ENCODE measurements at regions not wholly inside any gene's neighbourhood (a gene's known extent, or its start where the extent isn't known, plus 50 kb on each side); places are given as distances from the start of the nearest gene placed in this dataset.

GRCh38 chr9:11735391-11735790 lies 957.8 kb upstream of the TYRP1 start:
- ChIA-PET POLR2A (no interaction called here), CTCF (no interaction called here)
- TF ChIP-seq TARDBP (IDR thresholded peaks at IDR 0.05) (no peak), BHLHE40 (IDR thresholded peaks at IDR 0.05; ENCODE audit: borderline replicate concordance) (no peak)
- no peak for DNase-seq (ENCODE audit: extremely low spot score)

GRCh38 chr9:11742471-11742870 lies 950.7 kb upstream of the TYRP1 start:
- TF ChIP-seq ELF4 (IDR thresholded peaks at IDR 0.05) (no peak), FOXK2 (IDR thresholded peaks at IDR 0.05) (no peak), SUZ12 (IDR thresholded peaks at IDR 0.05) (no peak), TARDBP (IDR thresholded peaks at IDR 0.05) (no peak), PKNOX1 (IDR thresholded peaks at IDR 0.05) (no peak), BHLHE40 (IDR thresholded peaks at IDR 0.05; ENCODE audit: borderline replicate concordance) (no peak), LEF1 (IDR thresholded peaks at IDR 0.05; ENCODE audit: borderline replicate concordance) (no peak), NFRKB (IDR thresholded peaks at IDR 0.05) (no peak)
- ChIA-PET POLR2A (no interaction called here), CTCF (no interaction called here)
- DNase-seq (ENCODE audit: extremely low spot score): no peak

GRCh38 chr9:11743356-11743755 lies 949.8 kb upstream of the TYRP1 start:
- CTCF ChIA-PET: no interaction called here
- TF ChIP-seq ARNT (IDR thresholded peaks at IDR 0.05) (no peak), ZNF384 (IDR thresholded peaks at IDR 0.05) (no peak), LEF1 (IDR thresholded peaks at IDR 0.05; ENCODE audit: borderline replicate concordance) (no peak), BHLHE40 (IDR thresholded peaks at IDR 0.05; ENCODE audit: borderline replicate concordance) (no peak), SP1 (IDR thresholded peaks at IDR 0.05) (no peak), FOXM1 (IDR thresholded peaks at IDR 0.05; ENCODE audit: borderline replicate concordance) (no peak), L3MBTL2 (conservative IDR thresholded peaks at IDR 0.05) (no peak), SUZ12 (IDR thresholded peaks at IDR 0.05) (no peak), PKNOX1 (IDR thresholded peaks at IDR 0.05) (no peak), HDGF (IDR thresholded peaks at IDR 0.05; ENCODE audit: borderline replicate concordance) (no peak), ELF4 (IDR thresholded peaks at IDR 0.05) (no peak), CTBP1 (IDR thresholded peaks at IDR 0.05; ENCODE audit: borderline replicate concordance) (no peak), TARDBP (IDR thresholded peaks at IDR 0.05) (no peak)
- no peak for DNase-seq (ENCODE audit: extremely low spot score)
- POLR2A ChIA-PET: no interaction called here

- ChIA-PET CTCF (no interaction called here), POLR2A (no interaction called here)
Observed at GRCh38 chr9:11749396-11749795, 943.8 kb upstream of the TYRP1 start.

GRCh38 chr9:11755951-11756350 lies 937.2 kb upstream of the TYRP1 start:
- no peak for TF ChIP-seq PKNOX1 (IDR thresholded peaks at IDR 0.05)
- no peak for TF ChIP-seq SUZ12 (IDR thresholded peaks at IDR 0.05)
- TF ChIP-seq HDGF (IDR thresholded peaks at IDR 0.05; ENCODE audit: borderline replicate concordance): no peak
- TF ChIP-seq ELF4 (IDR thresholded peaks at IDR 0.05): no peak
- no peak for TF ChIP-seq L3MBTL2 (conservative IDR thresholded peaks at IDR 0.05)
- TF ChIP-seq ARNT (IDR thresholded peaks at IDR 0.05): no peak
- ChIA-PET CTCF (no interaction called here), POLR2A (no interaction called here)
- no peak for DNase-seq (ENCODE audit: extremely low spot score)

More at GRCh38 chr9:11749396-11749795, 943.8 kb upstream of the TYRP1 start:
- TF ChIP-seq NFRKB (IDR thresholded peaks at IDR 0.05) (no peak), ZNF384 (IDR thresholded peaks at IDR 0.05) (no peak), PKNOX1 (IDR thresholded peaks at IDR 0.05) (no peak), ARNT (IDR thresholded peaks at IDR 0.05) (no peak), FOXM1 (IDR thresholded peaks at IDR 0.05; ENCODE audit: borderline replicate concordance) (no peak), L3MBTL2 (conservative IDR thresholded peaks at IDR 0.05) (no peak), ELF4 (IDR thresholded peaks at IDR 0.05) (no peak), LEF1 (IDR thresholded peaks at IDR 0.05; ENCODE audit: borderline replicate concordance) (no peak), FOXA1 (IDR thresholded peaks at IDR 0.05) (no peak), HDGF (IDR thresholded peaks at IDR 0.05; ENCODE audit: borderline replicate concordance) (no peak), SP1 (IDR thresholded peaks at IDR 0.05) (no peak), FOXK2 (IDR thresholded peaks at IDR 0.05) (no peak), TARDBP (IDR thresholded peaks at IDR 0.05) (no peak), CTBP1 (IDR thresholded peaks at IDR 0.05; ENCODE audit: borderline replicate concordance) (no peak), BHLHE40 (IDR thresholded peaks at IDR 0.05; ENCODE audit: borderline replicate concordance) (no peak)
- no peak for DNase-seq (ENCODE audit: extremely low spot score)

- POLR2A ChIA-PET: no interaction called here
- DNase-seq (ENCODE audit: extremely low spot score): no peak
- no peak for TF ChIP-seq LEF1 (IDR thresholded peaks at IDR 0.05; ENCODE audit: borderline replicate concordance)
- no peak for TF ChIP-seq FOXM1 (IDR thresholded peaks at IDR 0.05; ENCODE audit: borderline replicate concordance)
- TF ChIP-seq PKNOX1 (IDR thresholded peaks at IDR 0.05): no peak
- no peak for TF ChIP-seq FOXK2 (IDR thresholded peaks at IDR 0.05)
- no peak for TF ChIP-seq ELF4 (IDR thresholded peaks at IDR 0.05)
- no peak for TF ChIP-seq HDGF (IDR thresholded peaks at IDR 0.05; ENCODE audit: borderline replicate concordance)
- no peak for TF ChIP-seq NFRKB (IDR thresholded peaks at IDR 0.05)
- TF ChIP-seq CTBP1 (IDR thresholded peaks at IDR 0.05; ENCODE audit: borderline replicate concordance): no peak
- no peak for TF ChIP-seq ZNF384 (IDR thresholded peaks at IDR 0.05)
- TF ChIP-seq FOXA1 (IDR thresholded peaks at IDR 0.05): no peak
- no peak for TF ChIP-seq TARDBP (IDR thresholded peaks at IDR 0.05)
- TF ChIP-seq BHLHE40 (IDR thresholded peaks at IDR 0.05; ENCODE audit: borderline replicate concordance): no peak
- no peak for TF ChIP-seq SUZ12 (IDR thresholded peaks at IDR 0.05)
- TF ChIP-seq L3MBTL2 (conservative IDR thresholded peaks at IDR 0.05): no peak
- no peak for TF ChIP-seq ARNT (IDR thresholded peaks at IDR 0.05)
- TF ChIP-seq SP1 (IDR thresholded peaks at IDR 0.05): no peak
- CTCF ChIA-PET: no interaction called here
Observed at GRCh38 chr9:11757408-11757807, 935.8 kb upstream of the TYRP1 start.
